Transverse colon (tissue), 3 donors: ENCODE measurements at regions not wholly inside any gene's neighbourhood (a gene's known extent, or its start where the extent isn't known, plus 50 kb on each side); places are given as distances from the start of the nearest gene placed in this dataset.

Experiments
- CTCF ChIP-seq, 5 experiments: fragments of 200-600 bp in 3 of 5; fragments of 450-650 bp in 2 of 5; sonication (generic) in 3 of 5; IDR thresholded peaks; 1 replicate in 2 of 5; 2 replicates in 3 of 5; pipeline ENCODE4 v1.5.1; 2016 to 2017; ENCODE audit warnings: antibody characterized with exemption in 5 of 5, inconsistent platforms in 3 of 5, mild to moderate bottlenecking in 2 of 5, moderate library complexity in 1 of 5
- EP300 ChIP-seq: sonication (generic); formaldehyde crosslinking; IDR thresholded peaks from one replicate; pipeline ENCODE4 v1.6.1; 2017; ENCODE audit warnings: antibody characterized with exemption, low read depth
- POLR2A ChIP-seq: fragments of 450-650 bp; IDR thresholded peaks from one replicate; pipeline ENCODE4 v1.6.1; 2016; ENCODE audit warnings: antibody characterized with exemption, mild to moderate bottlenecking, moderate library complexity

DNA sequence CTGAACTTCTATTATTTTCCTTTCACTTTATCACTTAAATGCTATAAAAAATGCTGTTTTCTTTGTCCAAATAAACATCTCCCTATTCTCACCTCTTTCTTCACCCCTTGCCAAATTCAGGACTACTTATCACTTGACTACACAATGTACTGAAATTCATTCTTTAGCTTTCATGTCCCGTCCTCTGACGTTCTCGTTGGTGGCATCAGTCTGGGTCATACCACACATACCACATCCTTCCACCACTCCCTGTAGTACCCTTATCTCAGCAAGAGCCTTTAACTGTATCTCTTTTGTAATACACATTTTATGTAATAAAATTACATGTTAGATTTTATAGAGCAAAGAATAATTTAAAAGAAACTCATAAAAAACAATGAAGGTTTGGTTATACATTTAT, 231.1 kb upstream of the PAPPA start:
- TF ChIP-seq POLR2A (no peak), CTCF (IDR thresholded peaks at IDR 0.05) (no peak), EP300 (no peak)
